ENCODE measurements at regions not wholly inside any gene's neighbourhood (a gene's known extent, or its start where the extent isn't known, plus 50 kb on each side); places are given as distances from the start of the nearest gene placed in this dataset.

DNA sequence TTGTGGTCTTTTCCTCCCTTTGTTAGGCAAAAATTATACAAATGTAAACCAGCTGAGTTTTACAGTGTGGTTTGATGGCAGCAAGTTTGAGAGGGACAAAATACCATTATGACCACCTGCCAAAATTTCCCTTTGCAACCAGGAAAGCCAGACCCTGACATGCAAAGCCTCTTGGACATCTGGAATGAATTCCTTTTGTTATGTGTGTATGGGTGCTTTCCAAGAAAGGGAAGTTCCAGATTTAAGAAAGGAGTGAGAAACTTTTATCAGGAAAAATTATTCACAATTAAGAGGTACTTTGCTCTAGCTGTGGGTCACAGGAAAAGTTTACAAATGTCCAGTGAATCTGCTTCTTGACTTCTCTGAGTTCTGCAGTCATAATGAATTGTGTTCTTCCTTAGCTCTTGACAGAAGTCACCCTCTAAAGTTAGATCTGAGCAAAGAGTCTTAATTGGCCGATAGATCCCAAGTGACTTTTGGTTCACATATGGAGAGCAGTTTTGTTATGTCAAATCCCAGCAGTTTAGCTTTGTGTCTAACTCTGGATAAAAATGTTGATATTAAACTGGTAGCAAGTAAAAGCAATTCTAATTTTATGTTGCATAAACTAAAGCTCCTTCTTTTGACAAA, 295.9 kb upstream of the ZNF608 start:
- H3K27me3 Mint-ChIP-seq: no peaks in the 10 kb centered on the region
- H3K9me3 ChIP-seq (ENCODE audit: control insufficient read depth, low read length, poor library complexity, severe bottlenecking): no peaks in the 10 kb centered on the region
- no peak overlapping the region for H3K27ac Mint-ChIP-seq
- ATAC-seq (no peak), DNase-seq (no peak)
- no peaks in the 10 kb centered on the region for H3K4me1 Mint-ChIP-seq
- H3K4me3 Mint-ChIP-seq: no peak overlapping the region
- no peaks in the 10 kb centered on the region for H3K36me3 Mint-ChIP-seq (ENCODE audit: low read depth)

GRCh38 chr5:125043781-125044391, 297.4 kb upstream of the ZNF608 start:
- ATAC-seq: no peak

GRCh38 chr5:125044491-125045282, 298.2 kb upstream of the ZNF608 start:
- no peaks in the 10 kb centered on the region for H3K36me3 Mint-ChIP-seq (ENCODE audit: low read depth)
- H3K9me3 ChIP-seq (ENCODE audit: control insufficient read depth, low read length, poor library complexity, severe bottlenecking): no peaks in the 10 kb centered on the region
- no peak overlapping the region for H3K27ac Mint-ChIP-seq
- H3K27me3 Mint-ChIP-seq: no peaks in the 10 kb centered on the region
- no peak for ATAC-seq
- H3K4me3 Mint-ChIP-seq: no peak overlapping the region
- DNase-seq: no peak
- H3K4me1 Mint-ChIP-seq: no peaks in the 10 kb centered on the region

More at GRCh38 chr5:125043781-125044391, 297.4 kb upstream of the ZNF608 start:
- H3K4me1 Mint-ChIP-seq: no peaks in the 10 kb centered on the region
- no peaks in the 10 kb centered on the region for H3K36me3 Mint-ChIP-seq (ENCODE audit: low read depth)
- no peaks in the 10 kb centered on the region for H3K27me3 Mint-ChIP-seq
- H3K27ac Mint-ChIP-seq: no peak overlapping the region
- H3K9me3 ChIP-seq (ENCODE audit: control insufficient read depth, low read length, poor library complexity, severe bottlenecking): no peaks in the 10 kb centered on the region
- DNase-seq: no peak
- no peak overlapping the region for H3K4me3 Mint-ChIP-seq

DNA sequence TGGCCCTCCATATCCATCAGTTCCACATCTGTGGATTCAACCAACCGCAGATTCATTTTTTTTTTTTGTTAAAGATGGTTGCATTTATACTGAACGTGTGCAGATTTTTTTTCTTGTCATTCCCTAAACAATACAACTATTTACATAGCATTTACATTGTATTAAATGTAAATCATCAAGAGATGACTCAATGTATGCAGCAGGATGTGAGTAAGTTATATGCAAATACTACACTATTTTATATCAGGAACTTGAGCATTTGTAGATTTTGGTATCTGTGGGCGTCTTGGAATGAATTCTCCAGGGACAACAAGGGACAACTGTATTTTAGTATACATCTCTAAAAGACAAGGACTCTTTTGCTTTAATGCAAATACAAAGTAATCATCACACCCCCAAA, 299.2 kb upstream of the ZNF608 start:
- Mint-ChIP-seq H3K4me3 (no peak overlapping the region), H3K36me3 (ENCODE audit: low read depth) (no peaks in the 10 kb centered on the region), H3K27me3 (no peaks in the 10 kb centered on the region), H3K27ac (no peak overlapping the region), H3K4me1 (no peaks in the 10 kb centered on the region)
- no peaks in the 10 kb centered on the region for H3K9me3 ChIP-seq (ENCODE audit: control insufficient read depth, low read length, poor library complexity, severe bottlenecking)
- DNase-seq (no peak), ATAC-seq (no peak)

DNA sequence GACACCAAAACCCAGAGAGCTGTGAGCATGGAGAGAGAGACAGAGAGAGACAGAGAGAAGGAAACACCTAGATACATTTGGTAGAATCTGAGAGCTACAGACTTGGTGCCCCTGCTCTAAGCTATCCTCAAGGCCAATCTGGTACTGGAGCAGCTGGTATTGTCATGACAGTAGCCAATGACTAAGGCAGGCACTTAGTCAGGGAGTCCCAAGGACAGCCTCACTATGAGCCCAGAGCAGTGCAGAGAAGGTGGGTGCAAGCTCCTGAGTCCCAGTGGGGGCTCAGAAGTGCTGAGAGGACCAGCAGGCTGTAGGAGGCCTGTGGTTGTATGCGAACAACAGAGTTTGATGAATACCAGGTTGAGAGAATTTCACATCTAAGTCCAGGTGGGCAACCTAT, 300.4 kb upstream of the ZNF608 start:
- DNase-seq (no peak), ATAC-seq (no peak)
- no peak overlapping the region for H3K4me3 Mint-ChIP-seq
- H3K27me3 Mint-ChIP-seq: no peaks in the 10 kb centered on the region
- no peaks in the 10 kb centered on the region for H3K36me3 Mint-ChIP-seq (ENCODE audit: low read depth)
- H3K9me3 ChIP-seq (ENCODE audit: control insufficient read depth, low read length, poor library complexity, severe bottlenecking): no peaks in the 10 kb centered on the region
- H3K27ac Mint-ChIP-seq: no peak overlapping the region
- H3K4me1 Mint-ChIP-seq: no peaks in the 10 kb centered on the region

DNA sequence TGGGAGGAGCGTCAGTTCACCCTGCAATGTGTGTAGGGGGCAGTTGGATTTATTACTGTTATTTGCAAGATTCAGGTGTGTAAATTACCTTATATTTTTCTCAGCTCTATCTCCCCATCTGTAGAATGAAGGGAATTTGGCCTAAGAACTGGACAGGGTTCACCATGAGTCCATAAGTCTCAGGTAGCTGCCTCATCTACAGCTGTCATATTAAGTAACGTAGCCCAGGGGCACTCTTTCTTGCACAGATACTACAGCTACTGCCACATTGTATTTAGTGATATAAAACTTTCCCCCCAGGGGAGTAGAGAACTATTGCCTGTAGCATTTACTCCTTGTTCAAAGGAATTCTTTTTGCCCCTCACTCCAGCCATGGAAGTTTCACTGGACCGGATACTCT, 301.4 kb upstream of the ZNF608 start:
- H3K9me3 ChIP-seq (ENCODE audit: control insufficient read depth, low read length, poor library complexity, severe bottlenecking): no peaks in the 10 kb centered on the region
- H3K36me3 Mint-ChIP-seq (ENCODE audit: low read depth): no peaks in the 10 kb centered on the region
- no peak overlapping the region for H3K27ac Mint-ChIP-seq
- H3K27me3 Mint-ChIP-seq: no peaks in the 10 kb centered on the region
- H3K4me3 Mint-ChIP-seq: no peak overlapping the region
- DNase-seq (no peak), ATAC-seq (no peak)
- no peaks in the 10 kb centered on the region for H3K4me1 Mint-ChIP-seq

GRCh38 chr5:125049721-125050702, 303.6 kb upstream of the ZNF608 start:
- Mint-ChIP-seq H3K27me3 (no peaks in the 10 kb centered on the region), H3K4me1 (no peaks in the 10 kb centered on the region), H3K36me3 (ENCODE audit: low read depth) (no peaks in the 10 kb centered on the region), H3K4me3 (no peak overlapping the region), H3K27ac (no peak overlapping the region)
- no peaks in the 10 kb centered on the region for H3K9me3 ChIP-seq (ENCODE audit: control insufficient read depth, low read length, poor library complexity, severe bottlenecking)
- no peak for DNase-seq
- no peak for ATAC-seq

DNA sequence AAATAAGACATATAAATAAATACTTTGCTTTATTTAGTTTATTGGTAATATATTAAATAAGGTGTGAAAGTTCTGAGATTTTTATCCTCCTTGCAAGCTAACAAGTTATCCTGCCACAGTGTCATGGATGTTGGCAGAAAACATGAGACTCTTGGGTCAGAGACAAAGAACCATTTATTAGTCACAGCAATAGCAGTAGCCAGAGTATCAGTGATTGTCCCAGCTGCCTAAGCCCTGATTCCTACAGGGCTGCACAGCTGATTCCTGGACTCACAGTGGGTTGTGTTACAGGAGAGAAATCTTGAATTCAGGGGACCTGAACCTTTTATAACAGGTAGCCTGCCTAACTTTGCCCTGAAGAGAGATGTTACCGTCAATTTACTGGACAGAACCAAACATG, 304.5 kb upstream of the ZNF608 start:
- no peak overlapping the region for H3K4me3 Mint-ChIP-seq
- no peaks in the 10 kb centered on the region for H3K36me3 Mint-ChIP-seq (ENCODE audit: low read depth)
- no peak for DNase-seq
- no peak overlapping the region for H3K27ac Mint-ChIP-seq
- ATAC-seq: no peak
- no peaks in the 10 kb centered on the region for H3K4me1 Mint-ChIP-seq
- no peaks in the 10 kb centered on the region for H3K27me3 Mint-ChIP-seq
- no peaks in the 10 kb centered on the region for H3K9me3 ChIP-seq (ENCODE audit: control insufficient read depth, low read length, poor library complexity, severe bottlenecking)

- no peak for DNase-seq
- H3K4me1 Mint-ChIP-seq: no peaks in the 10 kb centered on the region
- no peaks in the 10 kb centered on the region for H3K36me3 Mint-ChIP-seq (ENCODE audit: low read depth)
- H3K27ac Mint-ChIP-seq: no peak overlapping the region
- no peak for ATAC-seq
- no peaks in the 10 kb centered on the region for H3K27me3 Mint-ChIP-seq
- no peaks in the 10 kb centered on the region for H3K9me3 ChIP-seq (ENCODE audit: control insufficient read depth, low read length, poor library complexity, severe bottlenecking)
- H3K4me3 Mint-ChIP-seq: no peak overlapping the region
Measured at GRCh38 chr5:125052584-125052983, 306.1 kb upstream of the ZNF608 start.

GRCh38 chr5:125053179-125053578, 306.7 kb upstream of the ZNF608 start:
- H3K27me3 Mint-ChIP-seq: no peaks in the 10 kb centered on the region
- ATAC-seq (no peak), DNase-seq (no peak)
- H3K4me3 Mint-ChIP-seq: no peak overlapping the region
- no peaks in the 10 kb centered on the region for H3K36me3 Mint-ChIP-seq (ENCODE audit: low read depth)
- no peaks in the 10 kb centered on the region for H3K9me3 ChIP-seq (ENCODE audit: control insufficient read depth, low read length, poor library complexity, severe bottlenecking)
- H3K4me1 Mint-ChIP-seq: no peaks in the 10 kb centered on the region
- no peak overlapping the region for H3K27ac Mint-ChIP-seq

GRCh38 chr5:125054146-125054545, 307.7 kb upstream of the ZNF608 start:
- no peaks in the 10 kb centered on the region for H3K36me3 Mint-ChIP-seq (ENCODE audit: low read depth)
- H3K27me3 Mint-ChIP-seq: no peaks in the 10 kb centered on the region
- ATAC-seq (no peak), DNase-seq (no peak)
- H3K4me1 Mint-ChIP-seq: no peaks in the 10 kb centered on the region
- no peaks in the 10 kb centered on the region for H3K9me3 ChIP-seq (ENCODE audit: control insufficient read depth, low read length, poor library complexity, severe bottlenecking)
- no peak overlapping the region for H3K4me3 Mint-ChIP-seq
- no peak overlapping the region for H3K27ac Mint-ChIP-seq

DNA sequence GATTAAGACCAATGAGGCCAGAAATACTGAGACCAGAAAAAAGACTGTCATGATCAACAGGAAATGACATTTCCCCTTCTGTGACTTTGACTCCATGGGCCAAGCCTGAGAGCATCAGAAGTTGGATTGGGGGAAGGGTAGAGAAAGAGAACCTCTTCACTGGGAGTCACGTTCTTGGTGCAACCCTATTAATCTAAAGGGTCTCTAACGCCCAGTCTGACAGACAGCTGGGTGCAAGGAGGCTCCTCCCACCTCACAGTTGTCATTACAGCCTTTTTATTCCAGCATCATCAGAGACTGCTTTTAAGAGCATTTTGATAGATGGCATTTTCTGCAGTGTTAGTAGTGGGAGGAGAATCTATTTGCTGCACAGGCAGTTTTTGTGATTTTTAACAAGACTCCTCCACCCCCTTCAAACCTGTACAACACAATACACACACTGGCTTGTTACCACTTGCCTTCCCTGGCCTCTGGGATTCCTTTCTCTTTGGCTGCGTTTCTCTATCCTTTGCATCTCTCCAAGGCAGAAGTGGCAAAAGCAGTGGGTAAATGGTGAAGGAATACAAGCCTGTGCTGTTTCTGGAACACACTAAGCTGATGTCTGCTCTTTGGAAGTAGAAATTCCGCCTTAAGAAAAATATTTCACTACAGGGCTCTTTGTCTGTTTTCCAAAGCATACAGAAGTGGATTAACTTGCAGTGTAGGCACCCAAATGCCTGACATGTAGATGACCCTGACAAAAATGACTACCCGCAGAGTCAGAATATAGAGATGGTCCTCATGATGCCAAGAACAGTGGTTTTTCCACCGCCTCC, 310.4 kb upstream of the ZNF608 start:
- DNase-seq: no peak
- no peak overlapping the region for H3K4me3 Mint-ChIP-seq
- H3K9me3 ChIP-seq (ENCODE audit: control insufficient read depth, low read length, poor library complexity, severe bottlenecking): no peaks in the 10 kb centered on the region

More for the DNA sequence above, 310.4 kb upstream of the ZNF608 start:
- no peaks in the 10 kb centered on the region for H3K27me3 Mint-ChIP-seq
- H3K4me1 Mint-ChIP-seq: no peaks in the 10 kb centered on the region
- H3K36me3 Mint-ChIP-seq (ENCODE audit: low read depth): no peaks in the 10 kb centered on the region
- ATAC-seq: no peak
- H3K27ac Mint-ChIP-seq: no peak overlapping the region
